ENCODE measurements at regions not wholly inside any gene's neighbourhood (a gene's known extent, or its start where the extent isn't known, plus 50 kb on each side); places are given as distances from the start of the nearest gene placed in this dataset.
"Not testable (repeated sequence)": the region's sequence is repeated elsewhere in the genome, so short reads cannot be mapped to it uniquely, and the experiment has no call there.

GRCh38 chr20:30668418-30668817 is 589.0 kb upstream of the DEFB115 start:
- not testable (repeated sequence) for H3K27me3 ChIP-seq (ENCODE audit: insufficient read depth, low read length); H3K36me3 ChIP-seq (ENCODE audit: insufficient read depth, low read length); H3K27ac ChIP-seq (ENCODE audit: low read depth, low read length); H3K9me3 ChIP-seq (ENCODE audit: insufficient read depth, low read depth, low read length); H3K4me1 ChIP-seq (ENCODE audit: insufficient read depth, low read length); H3K27ac Mint-ChIP-seq (ENCODE audit: unreplicated experiment); H3K27me3 Mint-ChIP-seq (ENCODE audit: low read depth, unreplicated experiment); H2AFZ ChIP-seq (ENCODE audit: low read depth, low read length); H3K4me2 ChIP-seq (ENCODE audit: low read length); FAIRE-seq; H3K4me3 Mint-ChIP-seq (ENCODE audit: unreplicated experiment); H3K36me3 Mint-ChIP-seq (ENCODE audit: low read depth, unreplicated experiment); H4K20me1 ChIP-seq (ENCODE audit: insufficient read depth, low read length); H3K4me1 Mint-ChIP-seq (ENCODE audit: low read depth, unreplicated experiment); H3K79me2 ChIP-seq (ENCODE audit: insufficient read depth, low read length); H3K9me3 Mint-ChIP-seq (ENCODE audit: unreplicated experiment); H3K4me3 ChIP-seq (ENCODE audit: insufficient read depth, low read depth, low read length); H3K9ac ChIP-seq (ENCODE audit: low read length); DNase-seq (ENCODE audit: low read depth)

GRCh38 chr20:30669330-30670029 is 588.0 kb upstream of the DEFB115 start:
- not testable (repeated sequence) for H3K4me1 Mint-ChIP-seq (ENCODE audit: low read depth, unreplicated experiment); H3K36me3 ChIP-seq (ENCODE audit: insufficient read depth, low read length); H3K9ac ChIP-seq (ENCODE audit: low read length); H3K4me3 ChIP-seq (ENCODE audit: insufficient read depth, low read depth, low read length); FAIRE-seq; H3K9me3 ChIP-seq (ENCODE audit: insufficient read depth, low read depth, low read length); DNase-seq (ENCODE audit: low read depth); H3K4me1 ChIP-seq (ENCODE audit: insufficient read depth, low read length); H4K20me1 ChIP-seq (ENCODE audit: insufficient read depth, low read length); H3K9me3 Mint-ChIP-seq (ENCODE audit: unreplicated experiment); H2AFZ ChIP-seq (ENCODE audit: low read depth, low read length); H3K27ac ChIP-seq (ENCODE audit: low read depth, low read length); H3K27me3 ChIP-seq (ENCODE audit: insufficient read depth, low read length); H3K27me3 Mint-ChIP-seq (ENCODE audit: low read depth, unreplicated experiment); H3K79me2 ChIP-seq (ENCODE audit: insufficient read depth, low read length); H3K36me3 Mint-ChIP-seq (ENCODE audit: low read depth, unreplicated experiment); H3K4me3 Mint-ChIP-seq (ENCODE audit: unreplicated experiment); H3K4me2 ChIP-seq (ENCODE audit: low read length)
- H3K27ac Mint-ChIP-seq (ENCODE audit: unreplicated experiment): peak overlapping the region; percentile 3

DNA sequence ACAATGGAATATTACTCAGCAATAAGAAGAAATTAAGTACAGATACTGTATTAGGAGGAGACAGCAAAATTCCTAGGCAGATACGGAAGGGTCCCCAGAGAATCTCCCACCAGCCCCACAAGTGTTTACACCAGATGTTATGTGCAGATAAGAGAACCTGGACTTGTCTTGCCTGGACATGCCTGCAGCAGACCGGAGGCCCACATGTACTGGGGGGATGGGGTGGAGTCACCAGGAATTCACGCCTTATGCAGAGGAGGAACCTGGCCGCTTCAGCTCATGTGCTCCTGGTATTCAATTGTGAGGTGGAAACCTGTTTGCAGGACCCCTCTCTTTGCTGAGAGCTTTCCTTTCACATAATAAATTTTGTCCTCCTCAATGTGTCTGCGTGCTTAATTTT is 586.3 kb upstream of the DEFB115 start:
- H3K4me1 ChIP-seq (ENCODE audit: insufficient read depth, low read length); FAIRE-seq; H3K9me3 ChIP-seq (ENCODE audit: insufficient read depth, low read depth, low read length); DNase-seq (ENCODE audit: low read depth); H3K4me3 ChIP-seq (ENCODE audit: insufficient read depth, low read depth, low read length); H3K4me1 Mint-ChIP-seq (ENCODE audit: low read depth, unreplicated experiment); H3K9ac ChIP-seq (ENCODE audit: low read length); H3K27me3 ChIP-seq (ENCODE audit: insufficient read depth, low read length); H3K79me2 ChIP-seq (ENCODE audit: insufficient read depth, low read length); H2AFZ ChIP-seq (ENCODE audit: low read depth, low read length); H3K27me3 Mint-ChIP-seq (ENCODE audit: low read depth, unreplicated experiment); H3K36me3 ChIP-seq (ENCODE audit: insufficient read depth, low read length); H4K20me1 ChIP-seq (ENCODE audit: insufficient read depth, low read length); H3K27ac ChIP-seq (ENCODE audit: low read depth, low read length); H3K4me3 Mint-ChIP-seq (ENCODE audit: unreplicated experiment); H3K9me3 Mint-ChIP-seq (ENCODE audit: unreplicated experiment); H3K4me2 ChIP-seq (ENCODE audit: low read length); H3K36me3 Mint-ChIP-seq (ENCODE audit: low read depth, unreplicated experiment): not testable (repeated sequence)
- H3K27ac Mint-ChIP-seq (ENCODE audit: unreplicated experiment): peak overlapping the region; percentile 15

DNA sequence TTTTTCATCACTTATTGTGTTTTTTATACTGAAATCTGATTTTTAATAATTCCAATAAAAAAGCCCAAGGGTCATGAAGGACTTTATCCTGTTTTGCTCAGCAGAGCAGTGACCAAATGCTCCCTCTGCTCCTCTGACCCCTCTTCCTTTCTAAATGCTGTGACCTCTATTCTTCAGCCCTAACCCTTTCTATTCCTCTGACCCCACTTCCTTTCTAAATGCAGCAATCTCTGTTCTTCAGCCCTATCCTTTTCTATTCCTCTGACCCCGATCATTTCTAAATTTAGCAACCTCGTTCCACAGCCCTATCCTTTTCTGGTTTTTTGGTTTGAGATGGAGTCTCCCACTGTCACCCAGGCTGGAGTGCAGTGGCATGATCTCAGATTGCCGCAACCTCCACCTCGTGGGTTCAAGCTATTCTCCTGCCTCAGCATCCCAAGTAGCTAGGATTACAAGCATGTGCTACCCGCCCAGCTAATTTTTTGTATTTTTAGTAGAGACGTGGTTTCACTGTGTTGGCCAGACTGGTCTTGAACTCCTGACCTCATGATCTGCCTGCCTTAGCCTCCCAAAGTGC is 581.4 kb upstream of the DEFB115 start:
- not testable (repeated sequence) for DNase-seq (ENCODE audit: low read depth); H3K79me2 ChIP-seq (ENCODE audit: insufficient read depth, low read length); H3K4me1 Mint-ChIP-seq (ENCODE audit: low read depth, unreplicated experiment); H3K4me1 ChIP-seq (ENCODE audit: insufficient read depth, low read length); H3K27ac ChIP-seq (ENCODE audit: low read depth, low read length); H3K9me3 ChIP-seq (ENCODE audit: insufficient read depth, low read depth, low read length); H3K36me3 ChIP-seq (ENCODE audit: insufficient read depth, low read length); H3K4me3 Mint-ChIP-seq (ENCODE audit: unreplicated experiment); H3K27me3 ChIP-seq (ENCODE audit: insufficient read depth, low read length); FAIRE-seq; H3K4me2 ChIP-seq (ENCODE audit: low read length); H4K20me1 ChIP-seq (ENCODE audit: insufficient read depth, low read length); H3K9ac ChIP-seq (ENCODE audit: low read length); H2AFZ ChIP-seq (ENCODE audit: low read depth, low read length); H3K9me3 Mint-ChIP-seq (ENCODE audit: unreplicated experiment); H3K27me3 Mint-ChIP-seq (ENCODE audit: low read depth, unreplicated experiment); H3K4me3 ChIP-seq (ENCODE audit: insufficient read depth, low read depth, low read length); H3K36me3 Mint-ChIP-seq (ENCODE audit: low read depth, unreplicated experiment); H3K27ac Mint-ChIP-seq (ENCODE audit: unreplicated experiment)

DNA sequence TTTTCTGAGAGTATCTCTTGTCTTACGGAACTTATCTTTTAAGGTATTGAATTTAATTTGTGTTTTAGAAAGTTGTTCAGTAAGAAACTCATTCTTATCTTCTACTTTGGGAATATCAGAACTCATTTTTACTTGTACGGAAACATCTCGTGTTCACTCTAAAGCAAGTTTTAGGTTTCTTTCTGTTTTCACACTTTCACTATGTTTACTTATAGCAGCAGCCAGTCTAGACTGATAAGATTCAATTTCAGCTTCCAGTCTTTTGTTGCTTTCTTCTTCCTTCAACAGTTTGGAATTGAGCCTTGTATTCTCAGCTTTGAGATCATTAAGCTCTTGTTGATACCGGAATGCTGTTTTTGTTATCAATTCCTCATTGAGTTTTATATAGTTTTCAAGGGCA is 575.2 kb upstream of the DEFB115 start:
- H3K4me2 ChIP-seq (ENCODE audit: low read length); H3K9me3 ChIP-seq (ENCODE audit: insufficient read depth, low read depth, low read length); H3K27me3 Mint-ChIP-seq (ENCODE audit: low read depth, unreplicated experiment); H3K27me3 ChIP-seq (ENCODE audit: insufficient read depth, low read length); H3K9me3 Mint-ChIP-seq (ENCODE audit: unreplicated experiment); H3K4me1 Mint-ChIP-seq (ENCODE audit: low read depth, unreplicated experiment); H3K9ac ChIP-seq (ENCODE audit: low read length); H3K4me1 ChIP-seq (ENCODE audit: insufficient read depth, low read length); H4K20me1 ChIP-seq (ENCODE audit: insufficient read depth, low read length); H3K27ac Mint-ChIP-seq (ENCODE audit: unreplicated experiment); H3K27ac ChIP-seq (ENCODE audit: low read depth, low read length); H3K4me3 ChIP-seq (ENCODE audit: insufficient read depth, low read depth, low read length); H3K36me3 ChIP-seq (ENCODE audit: insufficient read depth, low read length); H3K36me3 Mint-ChIP-seq (ENCODE audit: low read depth, unreplicated experiment); DNase-seq (ENCODE audit: low read depth); H2AFZ ChIP-seq (ENCODE audit: low read depth, low read length); H3K79me2 ChIP-seq (ENCODE audit: insufficient read depth, low read length); FAIRE-seq; H3K4me3 Mint-ChIP-seq (ENCODE audit: unreplicated experiment): not testable (repeated sequence)

DNA sequence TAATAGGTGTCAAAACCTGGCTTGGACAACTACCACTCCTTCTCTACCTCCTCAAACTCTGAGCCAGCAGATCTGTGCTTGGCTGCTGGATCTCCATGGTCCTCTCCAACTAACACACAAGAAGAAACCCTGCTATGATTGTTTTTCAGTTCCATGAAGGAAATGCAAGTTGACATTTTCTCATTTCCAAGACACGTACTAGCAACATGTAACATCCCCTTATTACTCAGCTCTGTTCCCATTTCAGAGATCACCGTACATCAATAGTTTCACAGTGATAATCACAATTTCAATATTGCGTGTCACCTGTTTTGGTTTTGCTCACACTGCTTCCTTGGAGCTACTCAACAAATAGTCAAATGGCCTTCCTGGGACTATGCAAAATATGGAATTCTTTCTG is 544.6 kb upstream of the DEFB115 start:
- not testable (repeated sequence) for H3K36me3 Mint-ChIP-seq (ENCODE audit: low read depth, unreplicated experiment); H3K36me3 ChIP-seq (ENCODE audit: insufficient read depth, low read length); H3K4me1 ChIP-seq (ENCODE audit: insufficient read depth, low read length); H3K27ac ChIP-seq (ENCODE audit: low read depth, low read length); H3K9ac ChIP-seq (ENCODE audit: low read length); H3K4me3 ChIP-seq (ENCODE audit: insufficient read depth, low read depth, low read length); H3K4me1 Mint-ChIP-seq (ENCODE audit: low read depth, unreplicated experiment); H4K20me1 ChIP-seq (ENCODE audit: insufficient read depth, low read length); H3K4me2 ChIP-seq (ENCODE audit: low read length); DNase-seq (ENCODE audit: low read depth); H3K79me2 ChIP-seq (ENCODE audit: insufficient read depth, low read length); H3K27ac Mint-ChIP-seq (ENCODE audit: unreplicated experiment); H3K9me3 Mint-ChIP-seq (ENCODE audit: unreplicated experiment); H3K4me3 Mint-ChIP-seq (ENCODE audit: unreplicated experiment); FAIRE-seq; H3K27me3 Mint-ChIP-seq (ENCODE audit: low read depth, unreplicated experiment); H2AFZ ChIP-seq (ENCODE audit: low read depth, low read length); H3K9me3 ChIP-seq (ENCODE audit: insufficient read depth, low read depth, low read length); H3K27me3 ChIP-seq (ENCODE audit: insufficient read depth, low read length)

All from astrocyte (in vitro differentiated cells and primary cell).